HUDEP-2 (cell line): ENCODE measurements at regions not wholly inside any gene's neighbourhood (a gene's known extent, or its start where the extent isn't known, plus 50 kb on each side); places are given as distances from the start of the nearest gene placed in this dataset.
"Not testable (repeated sequence)": the region's sequence is repeated elsewhere in the genome, so short reads cannot be mapped to it uniquely, and the experiment has no call there.

Source experiments
- DNase-seq, 76 experiments: peaks; one replicate each; lab custom pipeline; 2025; ENCODE audit not compliant: unreplicated experiment in 76 of 76; lab: John Stamatoyannopoulos, UW

DNA sequence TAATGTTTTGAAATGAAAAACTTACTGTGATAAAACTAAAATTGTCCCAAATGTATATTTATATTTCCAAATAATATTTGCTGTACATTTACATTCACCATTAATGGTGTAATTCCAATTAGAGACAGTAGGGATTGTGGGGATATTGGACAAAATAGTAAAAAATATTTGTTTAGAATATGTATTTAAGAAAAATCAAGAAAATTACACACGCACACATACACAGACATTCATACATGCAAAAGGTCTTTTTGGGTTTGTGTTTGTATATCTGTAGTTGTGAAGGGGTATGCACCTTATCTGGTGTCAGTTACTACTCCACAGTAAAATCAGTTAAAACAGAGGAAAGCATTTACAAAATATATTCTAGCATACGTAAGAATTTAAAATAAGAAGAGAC is 435.9 kb upstream of the ZNF804A start:
- DNase-seq: no peak

- DNase-seq: not testable (repeated sequence)
Observed at GRCh38 chr2:184168823-184169222, 429.5 kb upstream of the ZNF804A start.

DNA sequence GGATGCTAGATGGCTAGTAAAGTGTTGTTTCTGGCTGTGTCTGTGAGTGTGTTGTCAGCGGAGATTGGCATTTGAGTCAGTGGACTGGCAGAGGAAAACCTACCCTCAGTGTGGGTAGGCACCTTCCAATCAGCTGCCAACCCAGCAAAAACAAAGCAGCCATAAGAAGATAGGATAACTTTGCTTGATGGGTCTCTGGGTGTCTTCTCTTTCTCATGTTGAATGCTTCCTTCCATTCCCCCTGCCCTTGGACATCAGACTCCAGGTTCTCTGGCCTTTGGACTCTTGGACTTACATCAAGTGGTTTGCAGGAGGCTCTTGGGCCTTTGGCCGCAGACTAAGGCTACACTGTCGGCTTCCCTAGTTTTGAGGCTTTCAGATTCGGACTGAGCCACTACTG is 429.0 kb upstream of the ZNF804A start:
- no peak for DNase-seq

DNA sequence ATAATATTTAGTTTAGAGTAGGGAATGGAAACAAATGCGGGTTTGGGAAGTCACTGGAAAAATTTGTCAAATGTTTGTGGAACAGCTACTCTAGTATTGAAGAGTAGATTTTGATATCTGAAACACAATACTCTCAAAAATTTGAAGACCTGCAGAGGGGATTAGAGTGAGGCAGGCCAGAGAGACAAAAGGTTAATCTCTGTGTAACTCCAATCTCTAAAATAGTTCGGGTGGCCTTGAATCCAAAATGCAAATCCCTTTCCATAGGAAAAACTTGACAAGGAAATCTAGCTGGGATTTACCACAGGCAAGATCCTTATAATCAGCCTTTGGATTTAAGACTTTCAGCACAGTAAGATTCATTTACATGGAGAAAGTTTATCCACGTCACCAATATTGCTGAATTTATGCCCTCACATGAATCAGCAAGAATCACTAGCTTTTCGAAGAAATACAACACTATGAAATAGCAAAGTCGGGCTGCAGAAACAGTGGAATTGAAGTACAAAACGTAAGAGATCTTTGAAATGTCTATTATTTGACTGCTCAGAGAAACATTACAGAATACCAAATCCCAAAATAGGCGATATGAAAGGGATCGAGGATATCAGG is 423.7 kb upstream of the ZNF804A start:
- no peak for DNase-seq

DNA sequence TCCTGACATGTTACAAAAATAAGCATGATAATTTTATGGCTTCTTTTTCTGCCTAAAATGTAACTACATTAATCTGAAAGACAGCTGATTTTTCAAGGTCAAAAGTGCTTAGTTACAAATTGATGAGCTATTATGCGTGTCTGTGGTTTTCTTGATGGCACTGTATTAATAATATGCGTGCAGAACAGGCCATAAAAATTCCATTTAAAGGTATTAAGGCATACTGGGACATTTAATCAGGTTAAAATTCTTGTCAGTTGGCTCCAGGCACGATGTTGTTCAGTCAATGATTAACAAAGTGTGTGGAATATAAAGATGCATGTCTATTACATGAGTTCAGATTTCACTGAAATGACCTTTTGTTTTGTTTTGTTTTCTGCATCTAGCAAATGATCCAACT is 420.1 kb upstream of the ZNF804A start:
- DNase-seq: no peak

DNA sequence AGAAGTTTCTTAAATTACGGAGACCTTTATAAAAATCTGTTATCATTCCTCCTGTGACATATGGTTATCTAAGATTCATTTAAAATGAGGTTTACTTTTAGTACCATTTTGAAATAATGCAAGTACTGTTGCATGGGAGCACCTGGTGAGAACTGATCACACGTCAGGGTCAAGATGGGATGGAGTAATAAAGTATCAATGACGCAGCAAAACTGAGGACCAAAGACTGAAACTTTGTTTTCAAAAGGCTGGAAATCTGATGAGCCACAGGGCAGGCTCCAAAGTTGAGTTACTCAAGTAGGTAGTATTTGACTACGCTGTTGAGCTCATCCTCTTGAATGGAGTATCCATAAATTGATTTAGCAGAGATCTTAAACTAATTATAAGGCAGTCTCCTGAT is 411.9 kb upstream of the ZNF804A start:
- no peak for DNase-seq

DNA sequence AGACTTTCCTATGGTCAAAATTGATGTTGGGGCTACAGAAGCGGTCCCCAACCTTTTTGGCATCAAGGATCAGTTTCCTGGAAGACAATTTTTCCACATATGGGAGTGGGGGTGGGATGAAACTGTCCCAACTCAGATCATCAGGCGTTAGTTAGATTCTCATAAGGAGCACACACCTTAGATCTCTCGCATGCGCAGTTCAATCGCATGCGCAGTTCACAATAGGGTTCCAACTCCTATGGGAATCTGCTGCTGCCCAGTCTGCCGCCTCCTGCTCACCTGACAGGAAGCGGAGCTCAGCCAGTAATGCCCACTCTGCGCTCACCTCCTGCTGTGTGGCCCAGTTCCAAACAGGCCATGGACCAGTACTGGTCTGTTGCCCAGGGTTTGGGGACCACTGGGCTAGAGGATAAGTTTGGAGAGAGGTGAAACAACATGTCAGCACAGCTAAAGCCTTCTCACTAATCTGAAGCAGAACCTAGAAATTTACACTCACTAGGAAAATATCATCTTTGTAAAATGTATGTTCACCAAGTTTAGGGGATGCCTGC is 410.8 kb upstream of the ZNF804A start:
- DNase-seq: no peak

GRCh38 chr2:184190725-184191124 is 407.6 kb upstream of the ZNF804A start:
- DNase-seq: no peak

- DNase-seq: no peak
Observed at GRCh38 chr2:184192649-184193048, 405.7 kb upstream of the ZNF804A start.

GRCh38 chr2:184197413-184197812 is 400.9 kb upstream of the ZNF804A start:
- DNase-seq: no peak

- not testable (repeated sequence) for DNase-seq
Observed at GRCh38 chr2:184198791-184199190, 399.5 kb upstream of the ZNF804A start.

DNA sequence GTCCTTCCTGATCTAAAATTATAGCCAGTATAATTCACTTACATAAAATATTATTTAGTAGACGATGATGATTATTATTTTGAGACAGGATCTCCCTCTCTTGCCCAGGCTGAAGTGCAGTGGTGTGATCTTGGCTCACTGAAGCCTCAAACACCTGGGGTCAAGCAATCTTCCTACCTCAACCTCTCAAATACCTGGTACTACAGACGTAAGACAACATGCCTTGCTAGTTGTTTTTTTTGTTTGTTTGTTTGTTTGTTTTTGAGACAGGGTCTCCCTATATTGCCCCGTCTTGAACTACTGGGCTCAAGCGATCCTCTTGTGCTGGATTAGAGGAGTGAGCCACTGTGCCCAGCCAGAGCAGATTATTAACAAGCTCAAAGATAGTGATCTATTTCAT is 399.1 kb upstream of the ZNF804A start:
- no peak for DNase-seq

- DNase-seq: no peak
Observed at GRCh38 chr2:184201246-184201645, 397.1 kb upstream of the ZNF804A start.

GRCh38 chr2:184203661-184204060 is 394.7 kb upstream of the ZNF804A start:
- DNase-seq: no peak

GRCh38 chr2:184205048-184205596 is 393.2 kb upstream of the ZNF804A start:
- no peak for DNase-seq

GRCh38 chr2:184206045-184206444 is 392.3 kb upstream of the ZNF804A start:
- no peak for DNase-seq

DNA sequence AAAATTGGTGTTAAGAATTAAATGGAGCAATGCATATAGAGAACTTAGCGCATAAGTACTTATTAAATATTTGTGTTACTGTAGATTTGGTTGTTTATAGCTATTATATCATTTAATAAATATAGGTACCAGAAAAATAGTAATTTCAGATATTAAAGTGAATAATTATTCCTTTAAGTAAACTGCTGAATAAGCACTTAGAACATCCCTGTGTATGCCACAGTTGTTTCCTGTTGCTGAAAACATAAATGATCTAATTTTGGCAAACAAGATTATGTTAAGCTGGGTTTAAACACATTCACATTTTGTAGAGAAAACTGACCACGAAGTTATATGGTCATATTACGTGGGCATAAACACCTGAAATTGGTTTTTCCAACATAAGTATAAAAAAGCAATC is 388.0 kb upstream of the ZNF804A start:
- no peak for DNase-seq

DNA sequence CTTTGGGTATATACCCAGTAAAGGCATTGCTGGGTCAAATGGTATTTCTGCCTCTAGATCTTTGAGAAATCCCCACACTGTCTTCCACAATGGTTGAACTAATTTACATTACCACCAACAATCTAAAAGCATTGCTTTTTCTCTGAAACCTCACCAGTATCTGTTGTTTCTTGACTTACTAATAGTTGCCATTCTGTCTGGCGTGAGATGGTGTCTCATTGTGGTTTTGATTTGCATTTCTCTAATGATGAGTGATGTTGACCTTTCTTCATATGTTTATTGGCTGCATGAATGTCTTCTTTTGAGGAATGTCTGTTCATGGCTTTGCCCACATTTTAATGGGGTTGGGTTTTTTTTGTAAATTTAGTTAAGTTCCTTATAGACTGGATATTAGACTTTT is 382.6 kb upstream of the ZNF804A start:
- DNase-seq: no peak

DNA sequence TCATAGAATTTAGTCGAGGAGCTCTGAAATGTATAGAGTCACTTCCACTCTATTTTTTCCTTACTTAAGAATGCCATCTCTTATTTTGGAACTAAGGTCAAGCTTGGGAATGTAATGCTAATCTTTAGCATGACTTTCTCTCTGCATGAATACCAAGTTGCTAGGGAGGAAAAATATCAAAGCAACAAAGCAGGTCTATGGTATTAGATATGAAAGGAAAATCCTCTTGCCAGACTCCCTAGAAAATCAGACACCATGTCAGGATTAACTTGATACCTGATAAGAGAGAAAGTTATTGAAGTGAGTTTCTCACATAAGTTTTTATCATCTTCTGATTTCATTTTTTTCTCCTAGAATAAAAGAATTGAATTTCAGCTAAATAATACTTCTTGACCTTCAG is 341.7 kb upstream of the ZNF804A start:
- no peak for DNase-seq

DNA sequence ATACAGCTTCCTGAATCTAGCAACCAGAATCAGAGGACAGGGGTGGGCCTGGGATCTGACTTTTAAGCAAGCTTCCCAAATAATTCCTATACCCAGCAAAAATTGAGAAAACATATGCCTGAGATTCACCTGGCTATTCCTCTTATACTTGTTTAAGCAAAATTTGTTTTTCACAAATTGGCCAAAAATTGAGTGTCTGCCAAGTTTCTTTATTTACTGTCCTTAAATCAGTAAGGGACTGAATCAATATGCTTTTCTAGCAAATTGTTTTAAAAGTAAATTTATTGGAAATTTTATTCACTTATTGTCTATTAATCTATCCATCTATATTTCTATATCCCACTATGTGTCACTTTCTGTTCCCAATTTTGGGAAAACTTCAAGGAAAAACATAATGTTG is 337.0 kb upstream of the ZNF804A start:
- DNase-seq: no peak

DNA sequence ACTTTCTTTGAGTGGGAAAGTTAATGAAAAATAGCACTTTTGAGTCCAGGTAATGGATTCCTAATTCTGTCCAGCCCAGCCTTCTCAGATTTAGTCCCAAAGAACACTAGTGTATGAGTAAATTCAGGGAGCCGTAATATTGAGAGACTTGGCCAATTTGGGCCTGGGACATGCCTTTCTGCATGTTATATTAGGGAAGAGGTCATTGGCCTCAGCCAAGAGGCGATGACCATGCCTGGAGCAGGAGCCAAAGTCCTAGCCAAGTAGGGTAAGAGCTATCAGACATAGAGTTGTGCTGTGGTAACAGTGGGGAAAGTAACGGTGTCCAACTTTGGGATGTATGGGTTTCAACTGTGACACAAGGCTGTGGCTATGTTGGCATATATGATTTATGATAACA is 336.5 kb upstream of the ZNF804A start:
- DNase-seq: no peak

DNA sequence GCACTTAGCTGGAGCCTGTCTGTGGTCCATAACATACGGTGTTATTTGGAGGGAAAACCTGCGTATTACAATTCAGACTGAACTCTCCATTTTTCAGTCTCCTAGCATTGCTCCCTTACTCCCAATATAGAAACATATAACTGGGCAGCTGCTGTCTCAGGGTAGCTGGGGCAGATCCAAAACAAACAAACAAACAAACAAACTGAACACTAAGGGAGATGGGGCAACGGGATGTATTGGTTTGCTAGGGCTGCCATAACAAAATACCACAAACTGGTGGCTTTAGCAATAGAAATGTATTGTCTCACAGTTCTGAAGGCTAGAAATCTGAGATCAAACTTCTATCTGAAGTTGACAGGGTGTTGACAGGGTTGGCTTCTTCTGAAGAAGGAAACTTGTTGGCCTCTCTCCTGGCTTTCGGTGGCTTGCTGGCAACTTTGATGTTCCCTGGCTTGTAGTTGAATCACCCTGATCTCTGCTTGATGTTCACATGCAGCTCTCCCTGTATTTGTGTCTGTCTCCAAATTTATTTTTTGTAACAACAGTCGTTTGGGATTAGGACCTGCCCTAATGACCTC is 329.3 kb upstream of the ZNF804A start:
- no peak for DNase-seq
